Astrocyte of the cerebellum (primary cell): ENCODE measurements at regions not wholly inside any gene's neighbourhood (a gene's known extent, or its start where the extent isn't known, plus 50 kb on each side); places are given as distances from the start of the nearest gene placed in this dataset.
"Not testable (repeated sequence)": the region's sequence is repeated elsewhere in the genome, so short reads cannot be mapped to it uniquely, and the experiment has no call there.

Experiments
- DNase-seq: peaks from one replicate; pipeline ENCODE4 v3.0.0-alpha.2; 2011; ENCODE audit warnings: low read depth
- H3K4me3 ChIP-seq: 2 replicates; pipeline ENCODE4 v1.5.1; 2011; ENCODE audit warnings: mild to moderate bottlenecking, low read depth, low read length, moderate library complexity
- in situ Hi-C: cut with HindIII; loops from 2 replicates; pipeline ENCODE4 v1.10.0; 2017; ENCODE audit warnings: low sequenced_read_pairs
- TF ChIP-seq, protein P1 (sequence below): IDR thresholded peaks from 2 replicates; pipeline ENCODE4 v1.5.1; 2012; ENCODE audit warnings: low read length, low read depth, moderate library complexity, mild to moderate bottlenecking; ENCODE audit errors: missing control alignments

- TF ChIP-seq, protein P1, sequence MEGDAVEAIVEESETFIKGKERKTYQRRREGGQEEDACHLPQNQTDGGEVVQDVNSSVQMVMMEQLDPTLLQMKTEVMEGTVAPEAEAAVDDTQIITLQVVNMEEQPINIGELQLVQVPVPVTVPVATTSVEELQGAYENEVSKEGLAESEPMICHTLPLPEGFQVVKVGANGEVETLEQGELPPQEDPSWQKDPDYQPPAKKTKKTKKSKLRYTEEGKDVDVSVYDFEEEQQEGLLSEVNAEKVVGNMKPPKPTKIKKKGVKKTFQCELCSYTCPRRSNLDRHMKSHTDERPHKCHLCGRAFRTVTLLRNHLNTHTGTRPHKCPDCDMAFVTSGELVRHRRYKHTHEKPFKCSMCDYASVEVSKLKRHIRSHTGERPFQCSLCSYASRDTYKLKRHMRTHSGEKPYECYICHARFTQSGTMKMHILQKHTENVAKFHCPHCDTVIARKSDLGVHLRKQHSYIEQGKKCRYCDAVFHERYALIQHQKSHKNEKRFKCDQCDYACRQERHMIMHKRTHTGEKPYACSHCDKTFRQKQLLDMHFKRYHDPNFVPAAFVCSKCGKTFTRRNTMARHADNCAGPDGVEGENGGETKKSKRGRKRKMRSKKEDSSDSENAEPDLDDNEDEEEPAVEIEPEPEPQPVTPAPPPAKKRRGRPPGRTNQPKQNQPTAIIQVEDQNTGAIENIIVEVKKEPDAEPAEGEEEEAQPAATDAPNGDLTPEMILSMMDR, result no peak
- in situ Hi-C loops, result no loop called here
- H3K4me3 ChIP-seq, result no peak overlapping the region
- DNase-seq, result no peak
These were observed 69.6 kb upstream of the ZNF184 start for GRCh38 chr6:27542485-27542884.

DNA sequence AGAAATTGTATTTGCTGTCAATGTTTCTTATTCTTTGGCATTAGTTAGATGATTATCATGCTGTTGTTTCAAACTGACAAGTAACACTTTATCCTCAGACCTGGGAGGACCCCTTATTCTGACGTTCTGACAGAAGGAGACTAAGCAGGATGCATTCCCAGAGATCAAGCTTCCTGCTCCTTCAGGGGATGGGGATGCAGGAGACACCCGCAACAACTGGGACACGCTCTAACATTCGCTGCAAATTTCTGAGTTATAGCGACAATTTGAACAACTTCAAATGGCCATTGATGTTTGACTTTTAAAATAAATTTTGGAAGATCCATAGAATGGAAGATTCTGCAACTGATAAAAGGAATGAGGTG, 69.0 kb upstream of the ZNF184 start:
- H3K4me3 ChIP-seq, result no peak overlapping the region
- in situ Hi-C loops, result no loop called here
- no peak for DNase-seq
- TF ChIP-seq, protein P1, result no peak

DNA sequence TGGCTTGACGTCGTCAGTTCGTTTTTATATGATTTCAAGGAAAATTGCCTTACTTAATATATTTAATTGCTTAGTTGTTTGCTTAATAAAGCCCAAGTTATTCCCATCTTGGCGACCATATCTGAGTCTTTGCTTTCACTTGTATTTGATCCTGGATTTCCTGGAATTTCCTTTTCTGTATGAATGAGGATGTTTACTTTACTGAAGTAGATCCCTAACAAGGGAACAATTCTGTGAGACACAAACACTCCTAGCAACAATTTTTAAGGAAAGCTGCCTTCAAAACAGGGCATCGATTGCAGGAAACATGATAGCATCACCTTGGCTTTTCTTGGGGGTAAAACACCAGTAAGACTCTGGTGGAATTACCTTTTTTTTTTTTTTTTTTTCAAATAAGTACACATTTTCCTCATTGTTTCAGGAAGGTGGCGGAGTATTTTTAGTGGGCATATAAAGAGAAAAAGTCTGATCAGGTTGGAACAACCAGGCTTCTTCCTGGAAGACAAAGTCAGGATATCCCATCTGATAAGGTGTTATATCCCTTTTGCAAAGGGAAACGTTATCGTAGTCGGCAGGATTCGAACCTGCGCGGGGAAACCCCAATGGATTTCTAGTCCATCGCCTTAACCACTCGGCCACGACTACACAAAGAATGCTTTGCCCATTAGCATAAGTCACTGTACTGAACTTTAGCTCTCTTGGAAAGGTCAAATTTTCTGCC, 68.5 kb upstream of the ZNF184 start:
- no peak for DNase-seq
- in situ Hi-C loops, result no loop called here
- no peak overlapping the region for H3K4me3 ChIP-seq
- TF ChIP-seq, protein P1, result no peak

DNA sequence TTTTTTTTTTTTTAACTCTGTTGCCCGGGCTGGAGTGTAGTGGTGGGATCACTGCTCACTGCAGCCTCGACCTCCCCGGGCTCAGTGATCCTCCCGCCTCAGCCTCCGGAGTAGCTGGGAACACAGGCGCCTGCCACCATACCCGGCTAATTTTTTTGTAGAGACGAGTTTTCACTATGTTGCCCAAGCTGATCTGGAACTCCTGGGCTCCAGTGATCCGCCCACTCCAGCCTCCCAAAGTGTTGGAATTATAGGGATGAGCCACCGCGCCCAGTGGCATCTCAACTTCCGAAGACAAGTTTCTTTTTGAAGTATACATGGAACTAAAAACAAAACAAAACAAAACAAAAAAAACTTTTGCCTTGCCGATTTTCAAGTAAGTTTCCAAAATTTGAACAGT, 66.6 kb upstream of the ZNF184 start:
- in situ Hi-C loops, result no loop called here
- TF ChIP-seq, protein P1, result no peak
- no peak overlapping the region for H3K4me3 ChIP-seq

GRCh38 chr6:27532820-27533538, 60.1 kb upstream of the ZNF184 start:
- TF ChIP-seq, protein P1, result no peak
- DNase-seq, result peak; percentile 91
- no peak overlapping the region for H3K4me3 ChIP-seq
- in situ Hi-C loops, result no loop called here

More for the DNA sequence above, 66.6 kb upstream of the ZNF184 start:
- DNase-seq, result no peak

DNA sequence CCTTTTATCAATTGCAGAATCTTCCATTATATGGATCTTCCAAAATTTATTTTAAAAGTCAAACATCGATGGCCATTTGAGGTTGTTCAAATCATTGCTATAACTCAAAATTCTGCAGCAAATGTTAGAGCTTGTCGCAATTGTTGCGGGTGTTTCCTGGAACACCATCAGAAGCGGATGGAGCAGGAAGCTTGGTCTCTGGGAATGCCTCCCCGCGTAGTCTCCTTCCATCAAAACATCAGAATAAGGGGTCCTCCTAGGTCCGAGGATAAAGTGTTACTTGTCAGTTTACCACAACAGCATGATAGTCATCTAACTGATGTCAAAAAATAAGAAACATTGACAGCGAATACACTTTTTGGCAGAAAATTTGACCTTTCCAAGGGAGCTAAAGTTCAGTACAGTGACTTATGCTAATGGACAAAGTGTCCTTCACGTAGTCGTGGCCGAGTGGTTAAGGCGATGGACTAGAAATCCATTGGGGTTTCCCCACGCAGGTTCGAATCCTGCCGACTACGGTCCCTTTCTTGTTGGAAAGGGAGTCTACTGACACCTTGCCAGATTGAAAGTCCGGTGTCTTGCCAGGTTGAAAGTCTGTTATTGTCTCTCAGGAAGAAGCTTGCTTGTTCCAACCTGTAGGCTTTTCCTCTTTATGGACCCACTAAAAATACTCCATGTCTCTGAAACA, 59.0 kb upstream of the ZNF184 start:
- TF ChIP-seq, protein P1, result no peak
- H3K4me3 ChIP-seq, result no peak overlapping the region
- in situ Hi-C loops, result no loop called here
- no peak for DNase-seq

GRCh38 chr6:27529796-27530195, 56.9 kb upstream of the ZNF184 start:
- in situ Hi-C loops, result not testable (repeated sequence)

More at GRCh38 chr6:27529796-27530195, 56.9 kb upstream of the ZNF184 start:
- DNase-seq, H3K4me3 ChIP-seq: not testable (repeated sequence)
